HG02642 (cell line): ENCODE measurements at regions not wholly inside any gene's neighbourhood (a gene's known extent, or its start where the extent isn't known, plus 50 kb on each side); places are given as distances from the start of the nearest gene placed in this dataset.
"Not testable (repeated sequence)": the region's sequence is repeated elsewhere in the genome, so short reads cannot be mapped to it uniquely, and the experiment has no call there.

Experiments
- ATAC-seq: cut with Tn5 transposase; IDR thresholded peaks from one replicate; pipeline ENCODE4 v1.9.1; 2021; ENCODE audit warnings: mild to moderate bottlenecking; ENCODE audit not compliant: unreplicated experiment, poor library complexity

GRCh38 chr7:108627476-108628051 lies 57.9 kb downstream of the DNAJB9 start:
- no peak for ATAC-seq

- ATAC-seq = no peak
Measured at GRCh38 chr7:108628678-108629077, 59.0 kb downstream of the DNAJB9 start.

GRCh38 chr7:108629651-108630400 lies 60.2 kb downstream of the DNAJB9 start:
- ATAC-seq = no peak

- no peak for ATAC-seq
Measured at GRCh38 chr7:108634036-108634435, 64.4 kb downstream of the DNAJB9 start.

- ATAC-seq = no peak
Measured at GRCh38 chr7:108634535-108634934, 64.9 kb downstream of the DNAJB9 start.

GRCh38 chr7:108637049-108637621 lies 67.5 kb downstream of the DNAJB9 start:
- ATAC-seq = no peak

- no peak for ATAC-seq
Measured at GRCh38 chr7:108642126-108642525, 72.5 kb downstream of the DNAJB9 start.

GRCh38 chr7:108643136-108643535 lies 73.5 kb downstream of the DNAJB9 start:
- ATAC-seq = no peak

GRCh38 chr7:108648989-108649388 lies 79.3 kb downstream of the DNAJB9 start:
- no peak for ATAC-seq

GRCh38 chr7:108650467-108650866 lies 80.8 kb downstream of the DNAJB9 start:
- no peak for ATAC-seq

GRCh38 chr7:108652886-108653285 lies 83.2 kb downstream of the DNAJB9 start:
- ATAC-seq = no peak

GRCh38 chr7:108653526-108653925 lies 83.9 kb downstream of the DNAJB9 start:
- no peak for ATAC-seq

GRCh38 chr7:108657140-108657726 lies 87.6 kb downstream of the DNAJB9 start:
- not testable (repeated sequence) for ATAC-seq

- no peak for ATAC-seq
Measured at GRCh38 chr7:108659261-108659660, 89.6 kb downstream of the DNAJB9 start.

- no peak for ATAC-seq
Measured at GRCh38 chr7:108659867-108660266, 90.2 kb downstream of the DNAJB9 start.

GRCh38 chr7:108660465-108660864 lies 90.8 kb downstream of the DNAJB9 start:
- no peak for ATAC-seq

GRCh38 chr7:108662783-108663362 lies 93.2 kb downstream of the DNAJB9 start:
- ATAC-seq = no peak

- ATAC-seq = no peak
Measured at GRCh38 chr7:108663701-108664100, 94.0 kb downstream of the DNAJB9 start.

- no peak for ATAC-seq
Measured at GRCh38 chr7:108667216-108667615, 97.5 kb downstream of the DNAJB9 start.

- ATAC-seq = no peak
Measured at GRCh38 chr7:108669958-108670357, 100.3 kb downstream of the DNAJB9 start.

- not testable (repeated sequence) for ATAC-seq
Measured at GRCh38 chr7:108673699-108674098, 104.0 kb downstream of the DNAJB9 start.
